GM18858 (cell line): ENCODE measurements at regions not wholly inside any gene's neighbourhood (a gene's known extent, or its start where the extent isn't known, plus 50 kb on each side); places are given as distances from the start of the nearest gene placed in this dataset.

Experiments used
- ATAC-seq: cut with Tn5 transposase; IDR thresholded peaks from one replicate; pipeline ENCODE4 v1.9.1; 2021; ENCODE audit not compliant: unreplicated experiment

DNA sequence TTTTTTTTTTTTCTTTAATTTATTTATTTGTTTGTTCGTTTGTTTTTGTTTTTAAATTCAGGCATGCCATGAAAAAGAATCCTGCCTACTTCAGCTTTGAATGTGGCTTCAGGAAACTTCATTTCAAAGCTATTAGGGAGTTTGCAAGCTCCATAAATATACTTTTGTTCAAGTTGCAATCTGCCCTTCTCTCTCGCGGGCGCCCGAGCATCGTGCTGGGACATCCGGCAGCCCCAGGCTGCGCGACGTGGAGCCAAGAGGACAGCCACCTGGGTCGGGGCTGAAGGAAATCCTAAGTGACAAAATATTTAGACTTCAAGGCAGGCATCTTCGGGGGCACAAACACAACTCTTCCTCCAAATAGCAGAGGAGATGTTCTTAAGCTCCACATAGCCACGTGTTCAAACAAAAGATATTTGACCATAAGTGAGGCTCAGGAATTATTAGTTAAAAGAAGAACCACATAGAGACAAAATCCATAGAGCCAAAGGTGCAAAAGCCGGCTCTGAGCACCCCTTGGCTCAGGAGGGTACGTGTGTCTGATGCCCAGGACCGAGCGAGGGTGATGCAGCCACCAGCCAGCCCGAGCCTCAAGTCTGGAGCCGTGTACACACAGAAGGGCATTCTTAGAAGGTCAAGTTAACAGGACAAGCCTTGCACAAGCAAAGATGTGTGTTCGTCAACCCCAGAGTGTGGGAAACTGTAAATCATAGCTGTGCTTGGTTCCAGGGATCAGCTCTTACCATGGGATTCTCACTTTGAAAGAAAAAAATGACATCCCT is 256.5 kb upstream of the SALL3 start:
- no peak for ATAC-seq

DNA sequence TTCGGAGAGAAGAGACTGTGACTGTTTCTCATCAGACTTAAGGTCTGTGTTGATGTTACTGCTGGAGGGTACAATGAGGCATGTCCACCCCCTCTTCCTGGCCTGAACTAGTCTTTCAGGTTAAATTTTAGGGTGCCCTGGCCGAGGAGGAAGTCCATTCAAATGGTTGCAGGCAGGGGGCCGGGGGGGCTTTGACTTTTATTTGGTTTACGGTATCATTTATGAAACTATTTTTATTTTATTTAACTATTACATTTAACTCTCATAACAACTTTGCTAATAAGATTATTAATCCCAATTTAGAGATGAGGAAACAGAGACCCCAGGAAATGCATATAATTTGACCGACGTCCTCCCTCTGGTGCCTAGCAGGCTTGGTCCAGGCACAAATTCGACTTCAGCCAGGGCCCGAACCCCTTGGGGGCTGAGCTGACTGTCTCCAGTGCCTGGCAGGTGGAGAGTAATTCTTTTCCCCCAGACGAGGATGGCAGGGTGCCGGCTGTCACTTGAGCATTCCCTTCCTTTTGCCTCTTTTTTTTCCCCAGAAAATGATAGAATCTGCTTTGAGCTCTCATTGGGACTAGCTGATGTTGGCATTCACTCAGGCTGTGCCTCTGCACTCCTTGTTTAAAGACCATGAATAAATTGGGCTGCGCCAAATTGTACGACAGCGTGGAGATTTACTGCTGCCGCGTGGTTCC is 255.3 kb upstream of the SALL3 start:
- no peak for ATAC-seq

DNA sequence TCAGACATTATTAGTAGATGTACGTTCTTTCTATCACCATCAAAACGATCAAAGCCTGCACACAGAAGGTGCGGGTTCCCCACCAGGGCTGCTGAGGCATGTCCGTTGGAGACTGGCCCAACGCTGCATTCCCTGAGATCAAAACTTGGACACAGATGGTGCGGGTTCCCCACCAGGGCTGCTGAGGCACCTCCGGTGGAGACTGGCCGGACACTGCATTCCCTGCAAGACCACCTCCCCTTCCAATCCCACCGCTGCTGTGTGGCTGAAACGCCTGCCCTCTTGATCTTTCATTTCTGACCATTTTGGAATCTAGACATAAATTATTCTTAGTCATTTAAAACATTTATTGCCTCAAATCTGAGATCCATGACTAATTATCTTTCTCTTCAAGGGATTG is 254.2 kb upstream of the SALL3 start:
- ATAC-seq: no peak

DNA sequence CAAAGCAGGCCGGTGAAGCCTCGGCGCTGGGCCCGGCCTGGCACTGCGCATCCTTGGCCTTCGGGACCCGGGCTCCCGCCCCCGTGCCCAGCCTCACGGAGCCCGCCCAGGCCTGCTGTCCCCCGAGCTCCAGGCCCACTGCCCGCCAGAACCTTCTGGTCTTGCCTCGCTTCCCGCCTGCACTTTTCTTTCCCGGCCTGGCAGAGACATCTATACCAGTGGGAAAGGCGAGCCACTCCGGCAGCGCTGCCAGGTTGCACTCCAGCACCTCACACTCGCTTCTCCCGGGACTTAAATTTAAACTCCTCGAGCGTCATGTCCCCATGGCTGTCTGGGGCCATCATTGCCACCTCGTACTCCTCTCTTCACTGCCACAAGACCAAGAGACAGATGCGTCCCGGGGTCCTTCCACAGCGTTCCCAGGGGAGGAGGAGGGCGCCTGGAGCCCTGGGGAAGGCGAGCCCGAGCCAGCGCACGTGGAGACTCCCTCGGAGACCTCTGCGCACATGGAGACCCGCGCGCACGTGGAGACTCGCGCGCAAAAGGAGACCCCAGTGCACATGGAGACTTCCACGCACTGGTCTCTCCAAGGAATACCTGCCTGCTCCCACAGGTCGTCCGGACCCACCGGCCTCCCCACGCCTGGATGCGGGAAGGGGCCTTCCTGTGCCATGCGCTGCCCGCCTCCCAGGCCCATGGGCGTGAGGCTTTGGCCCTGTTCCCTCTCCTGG is 253.1 kb upstream of the SALL3 start:
- ATAC-seq: no peak

DNA sequence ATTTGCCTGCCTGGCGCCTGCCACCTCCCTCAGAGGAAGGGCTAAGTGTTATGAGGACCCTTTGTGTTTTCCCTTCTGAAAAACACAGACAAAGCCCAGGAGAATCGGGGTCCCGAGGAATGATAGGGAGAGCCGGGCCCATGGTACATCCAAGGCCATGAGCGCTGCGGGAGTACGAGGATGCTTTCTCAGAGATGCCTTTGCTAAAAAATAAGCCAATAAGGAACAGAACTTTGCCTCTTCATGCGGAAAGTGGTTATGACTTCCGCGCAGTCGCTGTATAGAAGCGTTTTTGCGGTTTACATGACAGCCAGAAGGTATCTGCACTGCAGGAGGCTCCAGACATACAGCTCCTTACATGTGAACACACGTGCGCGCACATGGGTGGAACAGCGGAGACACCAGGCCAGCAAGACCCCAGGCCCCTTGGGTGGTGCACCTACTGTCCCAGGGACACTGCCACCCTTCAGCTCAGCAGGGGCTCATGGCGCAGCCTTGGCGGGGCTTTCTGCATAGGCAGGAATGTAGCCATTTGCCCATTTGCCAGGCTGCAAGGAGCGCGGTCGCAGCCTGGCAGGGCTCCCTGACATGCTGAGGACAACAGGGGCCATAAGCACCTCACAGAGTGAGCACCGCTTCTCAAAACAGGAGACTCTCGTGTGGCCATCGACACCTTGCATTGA is 252.4 kb upstream of the SALL3 start:
- ATAC-seq: no peak

DNA sequence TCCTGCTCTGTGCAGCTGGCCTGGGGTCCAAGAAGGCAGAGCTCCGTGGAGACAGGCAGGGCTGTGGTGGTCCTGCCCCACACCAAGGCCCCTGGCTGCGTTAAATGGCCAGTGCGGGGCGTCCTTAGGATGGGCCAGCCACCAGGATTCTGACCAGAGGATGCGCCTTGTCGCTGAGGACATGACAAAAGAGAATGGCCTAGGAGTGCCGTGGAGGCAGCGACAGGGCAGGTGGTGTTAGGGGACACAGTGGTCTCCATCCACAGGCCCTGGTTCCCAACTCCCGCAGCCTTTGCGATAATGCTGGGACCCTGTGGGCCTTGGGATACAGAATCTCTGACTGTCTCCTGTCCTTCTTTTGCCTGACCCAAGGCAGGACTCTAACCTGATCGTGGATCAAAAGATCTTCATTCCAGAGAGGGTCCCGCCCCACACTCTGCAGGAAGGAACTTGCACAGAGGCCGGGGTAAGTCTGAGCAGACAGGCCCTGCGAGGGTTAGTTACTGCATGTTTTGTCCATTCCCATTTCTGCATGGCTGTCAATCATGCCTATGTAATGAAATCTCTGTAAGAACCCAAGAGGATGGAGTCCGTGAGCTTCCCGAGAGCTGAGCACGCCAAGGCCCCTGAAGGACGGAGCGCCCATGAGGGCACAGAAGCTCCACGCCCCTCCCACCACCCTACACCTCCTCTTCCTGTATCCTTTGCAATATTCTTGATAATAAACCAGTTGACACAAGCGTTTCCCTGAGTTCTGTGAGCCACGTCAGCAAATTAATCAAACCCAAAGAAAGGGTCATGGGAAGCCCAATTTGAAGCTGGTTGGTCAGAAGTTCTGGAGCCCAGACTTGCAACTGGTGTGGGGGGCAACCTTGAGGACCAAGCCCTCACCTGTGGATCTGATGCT is 251.5 kb upstream of the SALL3 start:
- no peak for ATAC-seq

DNA sequence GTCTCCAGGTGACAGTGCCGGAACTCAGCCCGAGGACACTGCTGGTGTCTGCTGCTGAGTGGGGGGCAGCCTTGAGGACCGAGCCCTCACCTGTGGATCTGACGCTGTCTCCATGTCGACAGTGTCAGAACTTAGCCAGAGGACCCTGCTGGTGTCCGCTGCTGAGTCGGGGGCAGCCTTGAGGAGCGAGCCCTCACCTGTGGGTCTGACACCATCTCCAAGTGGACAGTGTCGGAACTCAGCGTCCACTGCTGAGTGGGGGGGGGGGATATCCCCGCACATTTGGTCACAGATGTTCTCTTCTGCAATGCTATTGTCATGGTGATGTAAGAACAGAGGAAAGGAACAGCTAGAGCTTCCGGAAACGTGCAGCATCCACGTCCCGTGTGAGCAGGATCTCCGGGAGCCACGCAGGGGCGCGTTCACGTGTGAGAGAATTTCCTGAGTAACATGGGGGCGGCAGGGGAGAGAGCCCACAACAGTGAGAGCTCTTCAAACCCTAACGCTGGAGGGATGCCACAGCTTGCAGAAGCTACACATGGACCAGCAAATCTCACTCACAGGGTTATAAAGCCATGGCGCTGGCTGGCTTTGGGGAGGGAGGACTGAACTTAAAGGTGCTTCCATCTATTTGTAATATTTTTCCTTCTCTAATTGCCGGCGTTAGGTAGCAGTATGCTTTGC is 250.7 kb upstream of the SALL3 start:
- ATAC-seq: no peak

DNA sequence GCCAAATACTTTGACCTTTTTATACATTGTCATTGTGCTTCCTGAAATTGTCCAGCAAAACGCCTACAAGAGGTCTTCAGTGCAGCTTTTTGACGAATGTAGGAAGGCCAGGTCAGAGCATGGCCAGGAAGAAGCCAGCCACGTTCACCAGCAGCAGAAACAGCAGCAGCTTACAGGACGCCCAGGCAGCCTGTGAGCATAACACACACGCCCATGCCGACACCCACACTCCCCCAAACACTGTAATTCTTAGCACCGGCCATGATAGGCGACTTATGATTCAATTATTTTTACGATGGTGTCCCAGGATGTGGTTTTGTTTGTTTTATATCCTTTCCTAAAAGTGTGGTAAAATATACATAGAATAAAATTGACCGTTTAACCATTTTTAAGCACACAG is 249.1 kb upstream of the SALL3 start:
- ATAC-seq: no peak

DNA sequence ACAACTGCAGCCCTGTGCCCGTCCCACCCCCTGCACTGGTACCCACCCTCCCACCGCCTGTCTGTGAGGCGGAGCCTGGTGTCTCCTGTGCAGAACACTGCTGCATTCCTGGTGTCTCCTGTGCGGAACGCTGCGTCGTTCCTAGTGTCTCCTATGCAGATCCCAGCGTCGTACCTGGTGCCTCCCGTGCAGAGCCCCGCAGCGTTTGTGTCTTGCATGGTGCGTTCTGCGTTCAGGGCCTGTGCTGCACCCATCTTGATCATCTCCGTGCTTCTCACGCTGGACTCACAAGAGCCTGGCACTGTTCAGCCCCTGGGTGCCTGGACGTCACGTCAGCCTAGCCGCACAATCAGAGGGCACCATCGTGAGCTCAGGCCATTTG is 248.6 kb upstream of the SALL3 start:
- no peak for ATAC-seq

DNA sequence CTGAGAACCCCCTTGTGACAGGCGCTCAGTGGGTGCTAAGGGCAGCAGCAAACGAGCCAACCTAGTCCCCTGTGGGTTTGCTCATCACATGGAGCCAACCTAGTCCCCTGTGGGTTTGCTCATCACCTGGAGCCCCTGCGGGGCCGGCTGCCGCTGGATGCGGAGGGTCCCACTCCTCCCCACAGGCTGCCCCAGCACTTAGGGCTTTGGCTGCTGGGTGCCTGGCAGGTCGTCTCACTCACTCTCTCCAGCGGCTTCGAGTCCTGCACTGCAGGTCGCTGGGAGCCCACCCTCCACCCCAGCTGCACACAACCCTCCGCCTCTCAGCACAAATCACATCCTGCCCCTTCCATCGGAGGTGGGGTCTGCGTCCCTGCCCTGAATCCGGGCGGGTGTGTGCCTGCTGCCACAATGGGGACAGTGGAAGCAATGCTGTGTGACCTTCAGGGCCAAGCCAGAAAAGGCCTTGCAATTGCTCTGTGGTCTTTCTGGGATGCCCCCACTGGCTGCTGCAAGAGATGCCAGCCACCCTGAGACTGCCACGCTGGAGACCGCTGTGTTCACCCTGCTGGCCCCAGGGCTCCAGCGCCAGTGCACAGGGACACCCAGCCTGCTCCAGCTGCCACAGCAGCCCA is 248.1 kb upstream of the SALL3 start:
- no peak for ATAC-seq

DNA sequence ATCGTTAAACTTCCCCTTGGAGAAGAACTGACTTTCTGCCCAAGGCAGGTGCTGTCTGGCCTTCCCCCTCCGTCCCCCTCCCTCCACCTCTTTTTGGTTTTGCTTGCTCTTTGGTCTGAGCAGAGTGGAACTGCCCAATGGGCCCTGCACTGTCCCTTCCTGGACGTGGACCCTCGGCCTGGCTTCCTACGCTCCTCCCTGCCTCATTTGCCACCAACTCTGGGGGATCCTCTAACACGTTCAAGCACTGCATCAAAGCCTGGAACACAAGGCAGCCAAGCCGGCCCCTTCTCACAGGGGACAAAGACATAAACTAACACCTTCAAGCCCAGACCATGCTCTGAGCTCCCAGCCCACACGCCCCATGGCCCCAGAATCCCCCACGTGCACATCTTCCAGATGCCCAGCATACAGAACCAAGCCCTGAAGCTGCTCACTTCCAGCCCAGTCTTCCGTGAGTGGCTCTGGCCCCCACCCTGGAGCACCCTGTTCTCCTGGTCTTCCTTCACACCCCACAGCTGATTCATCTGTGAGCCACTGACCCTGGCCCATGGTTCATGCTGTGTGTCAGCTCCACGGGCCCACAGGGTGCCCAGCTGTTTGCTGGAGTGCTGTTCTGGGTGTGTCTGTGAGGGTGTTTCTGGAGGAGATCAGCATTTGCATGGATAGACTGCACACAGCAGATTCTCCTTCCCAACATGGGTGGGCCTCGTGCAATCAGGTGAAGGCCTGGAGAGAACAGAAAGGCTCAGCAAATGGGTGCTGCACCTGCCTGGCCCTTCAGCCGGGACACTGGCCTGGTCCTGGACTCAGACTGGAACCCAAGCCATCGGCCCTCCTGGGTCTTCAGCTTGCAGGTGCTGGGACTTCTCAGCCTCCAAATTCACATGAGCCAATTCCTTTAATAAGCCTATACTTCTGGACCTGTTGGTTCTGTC is 247.1 kb upstream of the SALL3 start:
- no peak for ATAC-seq

DNA sequence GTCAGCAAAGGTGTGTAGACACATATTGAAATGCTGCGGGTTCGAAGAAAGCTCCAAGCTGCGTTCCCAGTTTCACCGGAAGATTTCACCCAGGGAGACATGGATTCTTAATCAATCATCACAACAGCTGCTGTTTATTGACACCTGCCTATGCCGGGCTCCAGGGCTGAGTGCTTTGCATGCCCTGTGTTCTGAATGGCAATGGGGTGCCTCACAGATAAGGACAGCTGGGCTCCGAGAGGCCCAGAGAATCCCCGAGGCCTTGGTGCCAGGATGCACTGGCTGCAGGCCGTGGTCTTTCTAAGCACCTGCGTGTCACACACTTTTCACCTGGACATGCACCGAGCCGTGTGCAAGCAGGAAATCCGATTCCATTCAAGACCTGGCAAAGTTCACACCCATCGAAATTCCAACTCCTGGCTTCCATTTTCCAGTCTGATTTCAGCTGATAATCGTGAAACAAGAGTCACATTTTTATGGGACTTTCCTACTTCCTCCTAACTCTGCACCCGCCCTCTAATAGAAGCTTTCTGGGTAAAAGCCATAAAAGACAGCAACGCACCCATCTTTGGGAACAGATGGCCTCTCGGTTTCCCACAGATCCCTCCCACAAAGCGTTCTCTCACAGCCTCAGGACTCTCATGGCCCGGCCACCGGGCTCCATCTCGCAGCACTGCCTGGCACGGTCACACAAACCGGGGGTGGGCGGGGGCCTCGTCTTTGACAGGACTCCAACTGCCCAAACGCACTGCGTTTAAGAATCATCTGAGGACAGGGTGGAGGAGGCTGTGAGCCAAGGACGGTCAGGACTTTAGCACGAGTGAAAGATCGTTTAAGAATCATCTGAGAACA is 245.6 kb upstream of the SALL3 start:
- no peak for ATAC-seq

DNA sequence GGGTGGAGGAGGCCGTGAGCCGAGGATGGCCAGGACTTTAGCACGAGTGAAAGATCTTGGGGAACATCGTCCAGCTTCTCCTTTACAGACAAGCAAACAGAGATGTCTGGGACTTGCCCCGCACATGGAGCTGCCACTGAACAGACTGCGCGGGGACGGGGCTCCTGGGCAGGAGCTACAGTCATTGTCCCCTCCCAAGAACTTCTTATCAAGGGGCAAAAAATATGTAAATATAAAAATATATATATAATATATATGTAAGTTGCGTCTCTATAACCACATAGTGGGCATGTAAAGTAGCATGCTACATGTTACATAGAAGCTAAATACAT is 245.0 kb upstream of the SALL3 start:
- no peak for ATAC-seq

DNA sequence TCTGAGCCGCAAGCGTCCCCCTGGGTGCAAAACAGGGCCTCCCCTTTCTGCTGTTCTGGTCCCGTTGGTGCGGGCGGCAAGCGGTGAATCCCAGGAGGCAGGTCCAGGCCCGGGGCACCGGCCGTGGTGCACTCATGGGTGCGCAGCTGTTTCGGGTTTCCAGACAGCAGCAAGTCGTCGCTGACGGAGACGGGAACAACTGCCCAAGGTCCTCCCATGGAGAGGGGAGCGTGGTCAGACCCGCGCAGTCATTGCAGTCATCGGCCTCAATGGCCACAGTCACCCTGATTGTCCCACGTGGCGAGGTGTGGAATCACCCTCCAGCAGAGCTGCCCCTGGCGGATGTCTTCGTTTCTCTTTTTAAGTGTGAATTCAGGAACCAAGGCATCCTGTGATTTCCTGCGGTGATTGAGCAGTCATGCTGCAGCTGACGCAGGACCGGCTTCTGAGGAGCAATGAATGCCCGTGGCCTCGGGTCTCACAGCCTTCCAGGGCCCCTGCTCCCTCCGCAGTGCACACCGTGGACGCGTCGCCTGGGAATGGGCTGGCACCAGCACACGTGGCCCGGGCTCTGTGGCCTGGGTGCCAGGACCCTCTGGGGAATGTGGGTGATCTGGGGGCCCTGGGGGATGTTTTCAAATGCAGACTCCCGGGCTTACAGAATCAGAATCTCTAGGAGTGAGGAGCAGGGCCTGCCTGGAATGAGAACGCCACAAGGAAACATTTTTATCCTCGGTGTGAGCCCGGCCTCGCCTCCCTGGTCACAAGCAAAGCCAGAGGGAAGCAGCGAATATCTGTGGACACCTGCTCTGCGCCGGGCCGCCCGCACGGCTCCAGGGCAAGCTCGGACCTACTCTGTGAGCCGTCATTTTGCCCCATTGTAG is 244.2 kb upstream of the SALL3 start:
- no peak for ATAC-seq

DNA sequence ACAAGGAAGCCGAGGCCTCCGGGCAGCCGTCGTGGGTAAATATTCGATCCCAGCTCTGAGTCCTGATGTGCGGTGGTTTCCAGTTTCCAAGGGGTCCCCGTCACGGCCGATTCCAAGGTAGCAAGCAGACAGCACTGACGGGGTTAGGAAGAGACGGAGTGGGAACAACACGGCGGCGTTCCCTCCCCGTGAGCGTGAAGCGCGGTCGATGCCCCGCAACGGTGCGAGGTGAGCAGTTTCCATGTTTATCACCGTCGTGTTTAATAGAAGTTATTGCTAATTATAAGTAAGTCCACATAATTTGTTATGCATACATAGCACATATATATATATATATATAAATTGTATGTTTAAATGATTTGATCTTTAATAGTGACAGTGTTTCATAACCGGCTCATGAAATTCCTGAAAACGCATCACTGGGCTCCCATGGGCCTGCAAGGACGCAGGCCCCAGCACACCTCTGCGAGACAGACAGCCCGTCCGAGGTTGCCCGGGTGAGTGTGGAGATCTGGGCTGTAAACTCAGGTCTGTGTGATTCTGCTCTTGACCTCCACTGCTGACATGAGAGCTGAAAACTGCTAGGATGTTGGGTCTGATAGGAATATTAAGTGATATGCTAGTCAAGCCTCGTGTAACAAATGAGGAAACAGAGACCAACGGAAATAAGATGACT is 243.5 kb upstream of the SALL3 start:
- no peak for ATAC-seq
